ENCODE measurements at regions not wholly inside any gene's neighbourhood (a gene's known extent, or its start where the extent isn't known, plus 50 kb on each side); places are given as distances from the start of the nearest gene placed in this dataset.

DNA sequence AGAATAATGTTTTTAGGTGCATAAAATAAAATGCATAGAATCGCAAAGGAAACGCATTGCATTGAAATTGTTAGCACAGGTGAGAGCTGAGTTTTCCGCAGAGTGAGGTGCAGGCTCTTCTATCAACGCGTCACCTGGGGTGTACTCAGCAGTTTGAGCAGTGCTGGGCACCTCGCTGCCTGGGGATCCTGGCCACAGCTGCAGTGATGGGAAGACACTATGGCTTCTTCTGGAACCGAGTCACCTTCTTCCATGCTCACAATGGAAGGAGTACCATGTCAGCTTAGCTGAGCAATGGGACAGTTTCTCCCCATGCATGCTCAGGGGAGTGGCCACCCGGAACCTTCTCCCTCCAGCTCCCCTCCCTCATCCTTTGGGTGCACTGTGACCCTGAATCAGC is 95.4 kb upstream of the OTOS start:
- no peak for TF ChIP-seq POLR2A (IDR thresholded peaks at IDR 0.05)
- TF ChIP-seq, protein P1, sequence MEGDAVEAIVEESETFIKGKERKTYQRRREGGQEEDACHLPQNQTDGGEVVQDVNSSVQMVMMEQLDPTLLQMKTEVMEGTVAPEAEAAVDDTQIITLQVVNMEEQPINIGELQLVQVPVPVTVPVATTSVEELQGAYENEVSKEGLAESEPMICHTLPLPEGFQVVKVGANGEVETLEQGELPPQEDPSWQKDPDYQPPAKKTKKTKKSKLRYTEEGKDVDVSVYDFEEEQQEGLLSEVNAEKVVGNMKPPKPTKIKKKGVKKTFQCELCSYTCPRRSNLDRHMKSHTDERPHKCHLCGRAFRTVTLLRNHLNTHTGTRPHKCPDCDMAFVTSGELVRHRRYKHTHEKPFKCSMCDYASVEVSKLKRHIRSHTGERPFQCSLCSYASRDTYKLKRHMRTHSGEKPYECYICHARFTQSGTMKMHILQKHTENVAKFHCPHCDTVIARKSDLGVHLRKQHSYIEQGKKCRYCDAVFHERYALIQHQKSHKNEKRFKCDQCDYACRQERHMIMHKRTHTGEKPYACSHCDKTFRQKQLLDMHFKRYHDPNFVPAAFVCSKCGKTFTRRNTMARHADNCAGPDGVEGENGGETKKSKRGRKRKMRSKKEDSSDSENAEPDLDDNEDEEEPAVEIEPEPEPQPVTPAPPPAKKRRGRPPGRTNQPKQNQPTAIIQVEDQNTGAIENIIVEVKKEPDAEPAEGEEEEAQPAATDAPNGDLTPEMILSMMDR (IDR thresholded peaks at IDR 0.05) = no peak
